ENCODE measurements at regions not wholly inside any gene's neighbourhood (a gene's known extent, or its start where the extent isn't known, plus 50 kb on each side); places are given as distances from the start of the nearest gene placed in this dataset.

- no peak for TF ChIP-seq CTCF (conservative IDR thresholded peaks at IDR 0.05; ENCODE audit: low read depth, low read length)
- no peak for TF ChIP-seq EZH2 (IDR thresholded peaks at IDR 0.05; ENCODE audit: borderline replicate concordance, low read depth, low read length, poor library complexity, severe bottlenecking)
These were observed 179.8 kb downstream of the KATNIP start for GRCh38 chr16:27729516-27730304.

All from A673 (cell line).